Testis (tissue), 2 donors: ENCODE measurements at regions not wholly inside any gene's neighbourhood (a gene's known extent, or its start where the extent isn't known, plus 50 kb on each side); places are given as distances from the start of the nearest gene placed in this dataset.

Source experiments
- CTCF ChIP-seq, 3 experiments: fragments of 450-650 bp in 2 of 3; fragments of 200-600 bp in 1 of 3; sonication (generic) in 1 of 3; IDR thresholded peaks; one replicate each; pipeline ENCODE4 v1.5.1; 2016 to 2019; ENCODE audit warnings: antibody characterized with exemption in 3 of 3, mild to moderate bottlenecking in 2 of 3, moderate library complexity in 1 of 3
- POLR2A ChIP-seq: fragments of 450-650 bp; IDR thresholded peaks from one replicate; pipeline ENCODE4 v1.6.1; 2017; ENCODE audit warnings: antibody characterized with exemption, mild to moderate bottlenecking, moderate library complexity

- TF ChIP-seq CTCF (IDR thresholded peaks at IDR 0.05) (no peak), POLR2A (no peak)
Measured at GRCh38 chr2:222760301-222760897, 88.9 kb downstream of the MOGAT1 start.
